Glutamatergic neuron (in vitro differentiated cells): ENCODE measurements at regions not wholly inside any gene's neighbourhood (a gene's known extent, or its start where the extent isn't known, plus 50 kb on each side); places are given as distances from the start of the nearest gene placed in this dataset.

ENCODE experiments used
- DNase-seq: peaks from one replicate; pipeline ENCODE4 v3.0.0; 2022
- H3K27ac Mint-ChIP-seq: one replicate; pipeline ENCODE4 v1.8.0; 2020; ENCODE audit warnings: mild to moderate bottlenecking, mixed read lengths, inconsistent platforms; ENCODE audit not compliant: unreplicated experiment
- H3K27me3 Mint-ChIP-seq: one replicate; pipeline ENCODE4 v1.8.0; 2020; ENCODE audit warnings: mild to moderate bottlenecking, moderate library complexity, mixed read lengths, inconsistent platforms; ENCODE audit not compliant: unreplicated experiment
- H3K36me3 Mint-ChIP-seq: one replicate; pipeline ENCODE4 v1.8.0; 2020; ENCODE audit warnings: mild to moderate bottlenecking, mixed read lengths, inconsistent platforms; ENCODE audit not compliant: unreplicated experiment
- H3K4me1 Mint-ChIP-seq: one replicate; pipeline ENCODE4 v1.8.0; 2020; ENCODE audit warnings: mild to moderate bottlenecking, low read depth, mixed read lengths, inconsistent platforms; ENCODE audit not compliant: unreplicated experiment
- H3K4me3 Mint-ChIP-seq: one replicate; pipeline ENCODE4 v1.8.0; 2020; ENCODE audit warnings: mild to moderate bottlenecking, mixed read lengths, inconsistent platforms; ENCODE audit not compliant: unreplicated experiment
- H3K9me3 Mint-ChIP-seq: one replicate; pipeline ENCODE4 v1.8.0; 2020; ENCODE audit warnings: mild to moderate bottlenecking, moderate library complexity, mixed read lengths, inconsistent platforms; ENCODE audit not compliant: unreplicated experiment
- CTCF ChIP-seq: fragments of 200-600 bp; sonication (generic); IDR thresholded peaks from one replicate; pipeline ENCODE4 v1.5.0; 2021; ENCODE audit not compliant: partially characterized antibody, unreplicated experiment

DNA sequence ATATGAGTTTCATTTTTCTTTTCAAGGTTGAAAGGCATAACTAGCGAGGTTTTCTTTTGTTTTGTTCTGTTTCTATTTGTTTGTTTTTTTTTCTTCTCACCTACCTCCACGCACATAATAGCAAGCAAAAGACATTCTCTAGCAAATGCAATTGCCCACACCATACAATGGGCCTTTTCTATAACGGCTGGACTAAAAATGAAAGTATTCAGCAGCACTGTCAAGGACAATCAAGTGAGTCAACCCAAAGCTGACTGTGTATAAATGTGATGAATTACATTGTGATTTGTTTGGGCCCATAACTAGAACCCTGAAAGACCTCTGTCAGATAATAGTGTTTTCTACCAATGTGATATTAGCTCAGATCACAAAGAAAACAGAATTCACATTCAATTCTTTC, 496.7 kb downstream of the RNF144B start:
- Mint-ChIP-seq H3K9me3 (no peaks in the 10 kb centered on the region), H3K36me3 (no peaks in the 10 kb centered on the region), H3K27me3 (no peaks in the 10 kb centered on the region), H3K27ac (no peak overlapping the region), H3K4me1 (no peaks in the 10 kb centered on the region), H3K4me3 (no peak overlapping the region)
- no peak for DNase-seq
- TF ChIP-seq CTCF = no peak

DNA sequence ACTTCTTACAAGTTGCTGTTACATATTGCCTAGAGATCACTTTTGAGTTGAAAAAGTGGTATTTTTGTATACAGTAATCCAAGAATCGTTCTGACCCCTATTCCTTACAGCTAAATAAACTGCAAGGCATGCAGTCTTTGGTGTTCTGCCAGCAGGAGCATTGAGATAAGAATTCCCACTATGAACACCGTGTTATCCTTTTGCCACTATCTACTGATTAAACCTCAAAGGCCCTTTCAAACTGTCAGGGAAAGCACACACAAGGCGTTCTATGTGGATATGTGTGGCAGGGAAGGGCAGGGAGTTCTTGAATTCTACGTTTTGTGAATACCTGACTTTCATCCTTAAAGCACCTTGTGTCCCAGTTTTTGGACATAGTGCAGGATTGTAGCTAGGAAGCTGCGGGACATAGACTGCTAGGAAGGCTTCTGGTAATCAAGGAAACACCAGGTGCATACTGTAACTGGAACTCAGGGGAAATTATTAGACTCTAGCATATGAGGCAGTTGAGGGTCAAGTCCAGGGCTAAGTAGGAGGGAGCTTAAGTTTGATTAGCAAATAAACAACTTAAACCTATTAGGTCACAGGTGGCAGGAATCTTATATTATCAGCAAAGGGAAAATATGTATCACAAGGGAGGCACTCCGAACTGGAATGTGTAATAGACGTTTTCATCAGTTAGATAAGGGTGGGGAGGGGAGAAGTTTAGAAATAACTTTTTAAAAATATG, 506.6 kb downstream of the RNF144B start:
- no peak overlapping the region for H3K4me3 Mint-ChIP-seq
- TF ChIP-seq CTCF = no peak
- no peaks in the 10 kb centered on the region for H3K9me3 Mint-ChIP-seq
- no peaks in the 10 kb centered on the region for H3K36me3 Mint-ChIP-seq
- no peak for DNase-seq
- H3K27me3 Mint-ChIP-seq = peaks cover 2% of the 10 kb centered on the region
- H3K4me1 Mint-ChIP-seq = no peaks in the 10 kb centered on the region
- no peak overlapping the region for H3K27ac Mint-ChIP-seq

GRCh38 chr6:18897350-18897749, 510.2 kb downstream of the RNF144B start:
- Mint-ChIP-seq H3K4me1 (no peaks in the 10 kb centered on the region), H3K27ac (no peak overlapping the region)
- DNase-seq = no peak

DNA sequence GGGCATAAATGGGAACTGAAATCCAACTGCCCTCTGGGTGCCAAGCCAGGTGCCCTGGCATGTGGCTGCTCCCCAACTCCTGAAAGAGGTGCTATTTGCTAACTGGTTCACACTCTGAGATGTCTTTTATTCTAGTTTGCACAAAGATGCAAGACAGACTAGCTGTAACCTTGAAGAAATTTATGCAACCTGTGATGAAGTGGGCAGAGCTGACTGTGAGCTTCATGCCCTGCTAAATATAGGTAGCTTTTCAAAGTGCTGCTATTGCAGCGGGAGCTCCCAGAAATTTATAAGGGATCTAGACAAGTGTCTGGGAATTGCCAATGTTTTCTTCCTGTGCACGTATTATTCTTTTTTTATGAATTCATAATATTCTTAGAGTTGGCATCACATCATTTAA, 517.5 kb downstream of the RNF144B start:
- Mint-ChIP-seq H3K4me1 (no peaks in the 10 kb centered on the region), H3K4me3 (no peak overlapping the region), H3K9me3 (no peaks in the 10 kb centered on the region)

More at GRCh38 chr6:18897350-18897749, 510.2 kb downstream of the RNF144B start:
- peaks cover 2% of the 10 kb centered on the region for H3K27me3 Mint-ChIP-seq
- no peak for TF ChIP-seq CTCF
- H3K9me3 Mint-ChIP-seq = no peaks in the 10 kb centered on the region
- H3K4me3 Mint-ChIP-seq = no peak overlapping the region
- H3K36me3 Mint-ChIP-seq = no peaks in the 10 kb centered on the region

More for the DNA sequence above, 517.5 kb downstream of the RNF144B start:
- Mint-ChIP-seq H3K36me3 (no peaks in the 10 kb centered on the region), H3K27ac (no peak overlapping the region), H3K27me3 (no peaks in the 10 kb centered on the region)
- no peak for TF ChIP-seq CTCF
- DNase-seq = no peak
